ENCODE measurements at regions not wholly inside any gene's neighbourhood (a gene's known extent, or its start where the extent isn't known, plus 50 kb on each side); places are given as distances from the start of the nearest gene placed in this dataset.

DNA sequence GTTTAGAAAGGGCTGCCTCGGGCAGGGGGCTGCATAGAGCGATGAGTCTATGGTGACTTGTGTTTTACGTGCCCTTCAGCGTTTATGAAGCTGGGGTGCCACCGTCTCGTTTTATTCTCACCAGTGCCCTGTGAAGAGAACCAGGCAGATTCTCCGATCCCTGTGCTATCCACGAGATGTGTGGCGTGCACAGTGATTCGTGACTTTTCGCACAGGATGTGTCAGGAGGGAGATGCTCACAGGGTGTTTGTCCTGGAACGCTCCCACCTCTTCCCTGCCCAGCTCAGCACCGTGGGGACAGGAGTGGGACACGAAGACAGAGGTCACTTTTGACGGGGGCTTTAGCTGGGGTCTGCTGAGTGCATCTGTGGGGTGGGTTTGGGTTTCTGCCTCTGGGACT lies 54.9 kb upstream of the AJAP1 start:
- CTCF ChIA-PET, result no interaction called here
- H3K27ac Mint-ChIP-seq (ENCODE audit: unreplicated experiment), result no peak overlapping the region
- TF ChIP-seq, protein P1, sequence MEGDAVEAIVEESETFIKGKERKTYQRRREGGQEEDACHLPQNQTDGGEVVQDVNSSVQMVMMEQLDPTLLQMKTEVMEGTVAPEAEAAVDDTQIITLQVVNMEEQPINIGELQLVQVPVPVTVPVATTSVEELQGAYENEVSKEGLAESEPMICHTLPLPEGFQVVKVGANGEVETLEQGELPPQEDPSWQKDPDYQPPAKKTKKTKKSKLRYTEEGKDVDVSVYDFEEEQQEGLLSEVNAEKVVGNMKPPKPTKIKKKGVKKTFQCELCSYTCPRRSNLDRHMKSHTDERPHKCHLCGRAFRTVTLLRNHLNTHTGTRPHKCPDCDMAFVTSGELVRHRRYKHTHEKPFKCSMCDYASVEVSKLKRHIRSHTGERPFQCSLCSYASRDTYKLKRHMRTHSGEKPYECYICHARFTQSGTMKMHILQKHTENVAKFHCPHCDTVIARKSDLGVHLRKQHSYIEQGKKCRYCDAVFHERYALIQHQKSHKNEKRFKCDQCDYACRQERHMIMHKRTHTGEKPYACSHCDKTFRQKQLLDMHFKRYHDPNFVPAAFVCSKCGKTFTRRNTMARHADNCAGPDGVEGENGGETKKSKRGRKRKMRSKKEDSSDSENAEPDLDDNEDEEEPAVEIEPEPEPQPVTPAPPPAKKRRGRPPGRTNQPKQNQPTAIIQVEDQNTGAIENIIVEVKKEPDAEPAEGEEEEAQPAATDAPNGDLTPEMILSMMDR (IDR thresholded peaks at IDR 0.05; ENCODE audit: unreplicated experiment), result no peak
- H3K36me3 Mint-ChIP-seq (ENCODE audit: insufficient read depth, unreplicated experiment), result no peaks in the 10 kb centered on the region
- H3K4me1 Mint-ChIP-seq (ENCODE audit: low read depth, unreplicated experiment), result no peaks in the 10 kb centered on the region
- no peaks in the 10 kb centered on the region for H3K27me3 Mint-ChIP-seq (ENCODE audit: unreplicated experiment)
- intact Hi-C loops (cut with micrococcal nuclease; ENCODE audit: unreplicated experiment), result no loop called here
- DNase-seq, result no peak
- H3K9me3 Mint-ChIP-seq (ENCODE audit: low read depth, unreplicated experiment), result peaks cover 2% of the 10 kb centered on the region
- no TSS peak for BruUV-seq (replicated peaks)
- H3K4me3 Mint-ChIP-seq (ENCODE audit: low read depth, unreplicated experiment), result no peak overlapping the region

GRCh38 chr1:4599951-4600481 lies 54.4 kb upstream of the AJAP1 start:
- CTCF ChIA-PET, result no interaction called here
- Mint-ChIP-seq H3K36me3 (ENCODE audit: insufficient read depth, unreplicated experiment) (no peaks in the 10 kb centered on the region), H3K4me3 (ENCODE audit: low read depth, unreplicated experiment) (no peak overlapping the region), H3K27ac (ENCODE audit: unreplicated experiment) (no peak overlapping the region), H3K27me3 (ENCODE audit: unreplicated experiment) (no peaks in the 10 kb centered on the region), H3K9me3 (ENCODE audit: low read depth, unreplicated experiment) (peaks cover 2% of the 10 kb centered on the region), H3K4me1 (ENCODE audit: low read depth, unreplicated experiment) (no peaks in the 10 kb centered on the region)
- DNase-seq, result no peak
- TF ChIP-seq, protein P1 (IDR thresholded peaks at IDR 0.05; ENCODE audit: unreplicated experiment), result no peak
- no TSS peak for BruUV-seq (replicated peaks)
- intact Hi-C loops (cut with micrococcal nuclease; ENCODE audit: unreplicated experiment), result no loop called here

DNA sequence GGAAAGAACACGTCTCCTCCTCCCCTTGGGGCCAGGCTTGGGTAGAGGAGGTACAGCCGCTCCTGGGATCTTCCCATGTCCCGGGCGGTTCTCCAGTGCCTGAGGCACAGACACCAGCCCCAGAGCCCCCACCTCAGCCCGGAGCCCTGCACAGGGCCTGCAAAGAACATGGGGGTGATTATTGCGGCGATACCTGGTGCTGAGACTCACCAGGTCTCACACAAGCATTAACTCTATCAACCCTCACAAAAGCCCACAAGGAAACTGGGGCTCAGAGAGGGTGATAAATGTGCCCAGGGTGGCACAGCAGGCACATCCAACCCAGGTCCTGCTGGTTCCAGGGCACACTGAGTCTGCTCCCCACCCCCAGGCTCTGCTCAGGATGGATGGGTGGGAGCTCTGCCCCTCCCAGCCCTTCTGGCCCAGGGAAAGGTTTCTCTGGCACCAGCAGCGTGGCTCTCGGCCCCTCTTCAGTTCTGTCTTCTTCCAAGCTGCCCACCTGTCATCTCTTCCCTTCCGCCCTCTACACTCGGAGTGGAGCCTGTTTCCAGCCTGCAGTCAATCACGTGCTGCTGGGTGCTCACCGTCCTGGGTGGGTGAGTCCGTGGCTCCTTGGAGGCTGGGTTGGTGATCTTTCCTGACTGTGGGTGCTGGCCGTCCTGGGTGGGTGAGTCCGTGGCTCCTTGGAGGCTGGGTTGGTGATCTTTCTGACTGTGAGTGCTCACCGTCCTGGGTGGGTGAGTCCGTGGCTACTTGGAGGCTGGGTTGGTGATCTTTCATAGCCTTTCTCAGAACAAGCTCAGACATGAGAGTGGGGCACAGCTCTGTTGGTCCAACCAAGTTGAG lies 53.6 kb upstream of the AJAP1 start:
- Mint-ChIP-seq H3K4me3 (ENCODE audit: low read depth, unreplicated experiment) (no peak overlapping the region), H3K36me3 (ENCODE audit: insufficient read depth, unreplicated experiment) (no peaks in the 10 kb centered on the region)
- BruUV-seq (replicated peaks), result no TSS peak

GRCh38 chr1:4601941-4602340 lies 52.5 kb upstream of the AJAP1 start:
- no peak for DNase-seq
- TF ChIP-seq, protein P1 (IDR thresholded peaks at IDR 0.05; ENCODE audit: unreplicated experiment), result no peak
- Mint-ChIP-seq H3K9me3 (ENCODE audit: low read depth, unreplicated experiment) (peaks cover 7% of the 10 kb centered on the region), H3K27ac (ENCODE audit: unreplicated experiment) (no peak overlapping the region), H3K27me3 (ENCODE audit: unreplicated experiment) (no peaks in the 10 kb centered on the region), H3K36me3 (ENCODE audit: insufficient read depth, unreplicated experiment) (no peaks in the 10 kb centered on the region), H3K4me3 (ENCODE audit: low read depth, unreplicated experiment) (no peak overlapping the region), H3K4me1 (ENCODE audit: low read depth, unreplicated experiment) (no peaks in the 10 kb centered on the region)
- no TSS peak for BruUV-seq (replicated peaks)
- intact Hi-C loops (cut with micrococcal nuclease; ENCODE audit: unreplicated experiment), result no loop called here
- CTCF ChIA-PET, result no interaction called here

More for the DNA sequence above, 53.6 kb upstream of the AJAP1 start:
- TF ChIP-seq, protein P1 (IDR thresholded peaks at IDR 0.05; ENCODE audit: unreplicated experiment), result no peak
- Mint-ChIP-seq H3K4me1 (ENCODE audit: low read depth, unreplicated experiment) (no peaks in the 10 kb centered on the region), H3K27ac (ENCODE audit: unreplicated experiment) (no peak overlapping the region), H3K27me3 (ENCODE audit: unreplicated experiment) (no peaks in the 10 kb centered on the region), H3K9me3 (ENCODE audit: low read depth, unreplicated experiment) (peaks cover 5% of the 10 kb centered on the region)
- CTCF ChIA-PET, result no interaction called here
- no peak for DNase-seq
- intact Hi-C loops (cut with micrococcal nuclease; ENCODE audit: unreplicated experiment), result no loop called here
